NCI-H146 treated with DMSO at 0.1 percent for 48 hours (cell line): ENCODE measurements at regions not wholly inside any gene's neighbourhood (a gene's known extent, or its start where the extent isn't known, plus 50 kb on each side); places are given as distances from the start of the nearest gene placed in this dataset.
"Not testable (repeated sequence)": the region's sequence is repeated elsewhere in the genome, so short reads cannot be mapped to it uniquely, and the experiment has no call there.

ENCODE experiments used
- DNase-seq: peaks from one replicate; lab custom pipeline; 2025; ENCODE audit not compliant: unreplicated experiment; lab: John Stamatoyannopoulos, UW

- DNase-seq = no peak
These were observed 425.7 kb upstream of the PPP2R3A start for GRCh38 chr3:135539854-135540253.

GRCh38 chr3:135549928-135550494 is 415.5 kb upstream of the PPP2R3A start:
- no peak for DNase-seq

GRCh38 chr3:135556174-135556573 is 409.4 kb upstream of the PPP2R3A start:
- no peak for DNase-seq

GRCh38 chr3:135558150-135558783 is 407.3 kb upstream of the PPP2R3A start:
- DNase-seq = no peak

GRCh38 chr3:135558906-135559305 is 406.6 kb upstream of the PPP2R3A start:
- no peak for DNase-seq

- DNase-seq = no peak
These were observed 405.7 kb upstream of the PPP2R3A start for GRCh38 chr3:135559802-135560201.

GRCh38 chr3:135560847-135561246 is 404.7 kb upstream of the PPP2R3A start:
- DNase-seq = no peak

GRCh38 chr3:135564696-135565095 is 400.8 kb upstream of the PPP2R3A start:
- no peak for DNase-seq

- DNase-seq = no peak
These were observed 400.0 kb upstream of the PPP2R3A start for GRCh38 chr3:135565546-135565945.

- DNase-seq = no peak
These were observed 398.3 kb upstream of the PPP2R3A start for GRCh38 chr3:135567223-135567622.

GRCh38 chr3:135576751-135577150 is 388.8 kb upstream of the PPP2R3A start:
- peak; percentile 97 for DNase-seq

- no peak for DNase-seq
These were observed 383.7 kb upstream of the PPP2R3A start for GRCh38 chr3:135581806-135582205.

- DNase-seq = no peak
These were observed 382.7 kb upstream of the PPP2R3A start for GRCh38 chr3:135582800-135583199.

- no peak for DNase-seq
These were observed 369.0 kb upstream of the PPP2R3A start for GRCh38 chr3:135596563-135596962.

GRCh38 chr3:135597855-135598254 is 367.7 kb upstream of the PPP2R3A start:
- no peak for DNase-seq

- no peak for DNase-seq
These were observed 366.9 kb upstream of the PPP2R3A start for GRCh38 chr3:135598597-135598996.

GRCh38 chr3:135604512-135604911 is 361.0 kb upstream of the PPP2R3A start:
- not testable (repeated sequence) for DNase-seq

GRCh38 chr3:135618123-135618522 is 347.4 kb upstream of the PPP2R3A start:
- DNase-seq = peak; percentile 54

GRCh38 chr3:135621184-135621920 is 344.2 kb upstream of the PPP2R3A start:
- no peak for DNase-seq

- DNase-seq = no peak
These were observed 343.3 kb upstream of the PPP2R3A start for GRCh38 chr3:135622215-135622614.

- no peak for DNase-seq
These were observed 342.9 kb upstream of the PPP2R3A start for GRCh38 chr3:135622656-135623055.

- DNase-seq = no peak
These were observed 342.0 kb upstream of the PPP2R3A start for GRCh38 chr3:135623558-135623957.
